Epidermal melanocyte (primary cell): ENCODE measurements at regions not wholly inside any gene's neighbourhood (a gene's known extent, or its start where the extent isn't known, plus 50 kb on each side); places are given as distances from the start of the nearest gene placed in this dataset.
"Not testable (repeated sequence)": the region's sequence is repeated elsewhere in the genome, so short reads cannot be mapped to it uniquely, and the experiment has no call there.

ENCODE experiments used
- DNase-seq: peaks from one replicate; pipeline ENCODE4 v3.0.0; 2011; ENCODE audit warnings: low spot score; ENCODE audit not compliant: insufficient read length

- DNase-seq: no peak
Observed at GRCh38 chr4:89497517-89498308, 190.1 kb upstream of the GPRIN3 start.

- DNase-seq: no peak
Observed at GRCh38 chr4:89496851-89497250, 189.3 kb upstream of the GPRIN3 start.

GRCh38 chr4:89493367-89493766 is 185.8 kb upstream of the GPRIN3 start:
- no peak for DNase-seq

- DNase-seq: no peak
Observed at GRCh38 chr4:89492581-89493071, 185.0 kb upstream of the GPRIN3 start.

GRCh38 chr4:89491761-89492160 is 184.2 kb upstream of the GPRIN3 start:
- DNase-seq: no peak

- DNase-seq: not testable (repeated sequence)
Observed at GRCh38 chr4:89489921-89490431, 182.4 kb upstream of the GPRIN3 start.

- no peak for DNase-seq
Observed at GRCh38 chr4:89489338-89489771, 181.8 kb upstream of the GPRIN3 start.

GRCh38 chr4:89488736-89489135 is 181.1 kb upstream of the GPRIN3 start:
- no peak for DNase-seq

GRCh38 chr4:89486673-89487072 is 179.1 kb upstream of the GPRIN3 start:
- DNase-seq: no peak

GRCh38 chr4:89486042-89486441 is 178.4 kb upstream of the GPRIN3 start:
- DNase-seq: peak; percentile 58

GRCh38 chr4:89483833-89484232 is 176.2 kb upstream of the GPRIN3 start:
- DNase-seq: no peak

- no peak for DNase-seq
Observed at GRCh38 chr4:89482926-89483595, 175.5 kb upstream of the GPRIN3 start.

GRCh38 chr4:89482251-89482650 is 174.7 kb upstream of the GPRIN3 start:
- DNase-seq: no peak

GRCh38 chr4:89469930-89470375 is 162.4 kb upstream of the GPRIN3 start:
- DNase-seq: no peak

GRCh38 chr4:89469516-89469915 is 161.9 kb upstream of the GPRIN3 start:
- no peak for DNase-seq

GRCh38 chr4:89468602-89469001 is 161.0 kb upstream of the GPRIN3 start:
- no peak for DNase-seq

GRCh38 chr4:89463341-89463740 is 155.7 kb upstream of the GPRIN3 start:
- DNase-seq: no peak

- DNase-seq: no peak
Observed at GRCh38 chr4:89447543-89447942, 139.9 kb upstream of the GPRIN3 start.

- no peak for DNase-seq
Observed at GRCh38 chr4:89446193-89446592, 138.6 kb upstream of the GPRIN3 start.

GRCh38 chr4:89439533-89439932 is 131.9 kb upstream of the GPRIN3 start:
- DNase-seq: no peak

GRCh38 chr4:89438102-89438831 is 130.7 kb upstream of the GPRIN3 start:
- no peak for DNase-seq
